ENCODE measurements at regions not wholly inside any gene's neighbourhood (a gene's known extent, or its start where the extent isn't known, plus 50 kb on each side); places are given as distances from the start of the nearest gene placed in this dataset.
A peak's percentile ranks its signal among the peaks of the same experiment; 100 is the strongest.
"Not testable (repeated sequence)": the region's sequence is repeated elsewhere in the genome, so short reads cannot be mapped to it uniquely, and the experiment has no call there.

DNA sequence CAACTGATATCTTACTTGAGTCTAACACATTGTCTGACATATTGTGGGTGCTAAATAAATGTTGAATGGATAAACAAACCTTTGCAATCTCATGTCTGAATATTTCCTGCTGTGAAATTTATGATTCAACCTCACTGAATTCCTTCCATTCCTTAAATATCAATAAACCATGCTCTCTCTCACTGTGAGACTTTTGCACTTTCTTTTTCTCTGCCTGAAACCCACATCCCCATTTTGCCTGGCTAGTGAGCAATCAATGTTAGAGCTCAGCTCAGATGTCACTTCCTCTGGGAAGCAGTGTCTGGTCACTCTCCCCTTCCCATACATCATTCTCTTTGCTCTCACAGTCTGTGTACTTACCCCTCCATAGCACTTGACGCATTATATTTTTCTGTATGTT lies 383.7 kb upstream of the TRPC7 start:
- no peak for DNase-seq

DNA sequence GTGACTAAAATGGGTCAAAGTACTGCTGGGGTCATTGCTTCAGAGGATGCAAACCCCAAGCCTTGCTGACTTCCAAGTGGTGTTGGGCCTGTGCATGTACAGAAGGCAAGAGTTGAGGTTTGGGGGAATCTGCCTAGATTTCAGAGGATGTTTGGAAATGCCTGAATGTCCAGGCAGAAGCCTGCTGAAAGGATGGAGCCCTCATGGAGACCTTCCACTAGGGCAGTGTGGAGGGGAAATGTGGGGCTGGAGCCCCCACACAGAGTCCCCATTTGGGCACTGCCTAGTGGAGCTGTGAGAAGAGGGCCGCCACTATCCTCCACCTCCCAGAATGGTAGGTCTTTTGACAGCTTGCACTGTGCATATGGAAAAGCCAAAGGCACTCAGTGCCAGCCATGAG lies 377.7 kb upstream of the TRPC7 start:
- DNase-seq, result no peak

DNA sequence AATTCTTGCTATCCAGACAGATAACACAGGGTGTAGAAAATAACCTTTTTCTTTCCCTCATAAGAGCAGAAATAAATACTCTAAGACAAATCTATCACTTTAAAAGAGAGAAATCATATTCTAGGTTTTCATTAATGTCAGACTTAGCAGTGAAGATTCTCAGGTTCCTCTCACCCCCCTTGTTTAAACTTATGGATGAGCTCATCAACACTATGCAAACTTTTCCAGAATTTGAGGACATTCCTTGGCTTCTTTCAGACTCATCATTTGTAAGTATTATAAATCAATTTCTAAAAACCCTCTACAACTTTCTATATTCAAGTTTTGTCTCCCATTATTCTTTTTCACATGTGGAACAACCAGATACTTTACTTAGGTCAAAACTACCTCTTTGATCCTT lies 374.9 kb upstream of the TRPC7 start:
- no peak for DNase-seq

DNA sequence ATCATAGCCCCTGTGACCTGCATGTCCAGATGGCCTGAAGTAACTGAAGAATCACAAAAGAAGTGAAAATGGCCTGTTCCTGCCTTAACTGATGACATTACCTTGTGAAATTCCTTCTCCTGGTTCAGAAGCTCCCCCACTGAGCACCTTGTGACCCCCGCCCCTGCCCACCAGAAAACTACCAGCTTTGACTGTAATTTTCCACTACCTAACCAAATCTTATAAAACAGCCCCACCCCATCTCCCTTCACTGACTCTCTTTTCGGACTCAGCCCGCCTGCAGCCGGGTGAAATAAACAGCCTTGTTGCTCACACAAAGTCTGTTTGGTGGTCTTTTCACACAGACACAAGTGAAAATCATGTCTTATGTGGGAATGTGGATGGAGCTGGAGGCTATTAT lies 373.9 kb upstream of the TRPC7 start:
- DNase-seq, result not testable (repeated sequence)

DNA sequence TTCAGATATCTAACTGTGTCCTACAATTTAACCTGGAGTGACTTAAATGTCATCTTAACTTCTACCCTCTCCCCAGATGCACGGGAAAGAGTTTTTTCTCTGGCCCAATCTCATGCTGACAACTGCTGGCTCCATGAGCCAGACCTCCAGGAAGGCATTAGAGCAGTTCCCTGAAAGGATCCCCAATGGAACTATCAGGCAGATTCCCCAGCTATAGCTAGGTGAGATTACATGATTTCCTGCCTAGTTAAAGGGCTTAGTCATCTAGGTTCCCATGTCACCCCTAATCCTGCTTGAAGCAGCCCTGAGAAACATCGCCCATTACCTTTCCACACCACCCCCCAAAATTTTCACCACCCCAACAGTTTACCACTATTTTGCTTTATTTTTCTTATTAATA lies 373.5 kb upstream of the TRPC7 start:
- DNase-seq, result no peak

DNA sequence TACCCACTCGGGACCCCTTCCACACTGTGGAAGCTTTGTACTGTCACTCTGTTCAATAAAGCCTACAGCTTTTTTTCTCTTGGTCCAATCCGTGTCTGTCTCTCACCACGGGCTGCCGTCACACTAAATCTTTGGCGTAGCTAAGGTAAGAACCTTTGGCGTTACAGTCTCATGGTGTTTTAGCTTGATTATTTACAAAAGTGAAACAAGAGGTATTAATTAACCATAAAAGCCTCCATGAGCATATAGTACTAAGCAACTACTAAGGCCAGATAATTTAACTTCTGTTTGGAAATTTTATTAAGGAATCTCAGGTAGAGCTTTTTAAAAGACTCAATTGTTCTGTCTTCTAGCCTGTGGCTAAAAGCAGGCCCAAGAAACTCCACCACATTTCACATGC lies 370.7 kb upstream of the TRPC7 start:
- no peak for DNase-seq

DNA sequence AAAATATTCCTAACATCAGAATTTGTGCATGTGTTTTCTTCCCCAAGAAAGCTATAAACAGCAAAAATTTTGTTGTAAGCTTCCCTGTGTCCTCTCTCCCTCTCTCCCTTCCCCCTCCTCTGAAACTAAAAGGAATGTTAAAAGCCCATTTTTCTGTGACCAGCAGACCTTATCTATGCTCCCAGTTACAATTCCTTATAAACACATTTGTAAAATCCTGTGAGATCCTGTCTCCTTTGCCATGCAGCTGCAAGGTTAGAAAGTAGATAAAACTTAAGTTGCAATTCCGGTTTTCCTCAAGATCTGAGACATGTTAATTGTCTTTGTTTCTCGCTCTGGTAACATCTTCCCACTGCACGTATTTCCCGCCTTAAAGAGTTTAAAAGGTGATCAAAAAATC lies 370.3 kb upstream of the TRPC7 start:
- DNase-seq, result not testable (repeated sequence)

DNA sequence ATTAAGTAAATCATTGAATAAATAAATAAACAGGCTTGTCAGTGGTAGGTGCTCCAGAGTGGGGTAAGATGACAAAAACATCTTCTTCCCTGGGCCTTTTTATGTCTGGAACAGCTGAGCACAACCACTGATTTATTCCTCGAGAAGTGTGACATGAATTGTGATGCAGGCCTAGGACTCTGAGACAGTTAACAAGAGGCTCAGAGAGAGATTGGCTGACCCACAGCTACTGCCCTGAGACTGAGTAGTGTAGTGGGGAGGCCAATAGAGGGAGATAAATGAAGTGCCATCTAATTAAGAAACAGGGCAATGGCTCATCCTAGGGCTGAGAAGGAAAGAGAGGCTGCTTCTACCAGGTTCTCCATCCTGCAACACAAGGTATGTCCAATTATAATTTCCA lies 369.3 kb upstream of the TRPC7 start:
- peak in 2 of 56 donors; percentile 4 to 10 for DNase-seq

DNA sequence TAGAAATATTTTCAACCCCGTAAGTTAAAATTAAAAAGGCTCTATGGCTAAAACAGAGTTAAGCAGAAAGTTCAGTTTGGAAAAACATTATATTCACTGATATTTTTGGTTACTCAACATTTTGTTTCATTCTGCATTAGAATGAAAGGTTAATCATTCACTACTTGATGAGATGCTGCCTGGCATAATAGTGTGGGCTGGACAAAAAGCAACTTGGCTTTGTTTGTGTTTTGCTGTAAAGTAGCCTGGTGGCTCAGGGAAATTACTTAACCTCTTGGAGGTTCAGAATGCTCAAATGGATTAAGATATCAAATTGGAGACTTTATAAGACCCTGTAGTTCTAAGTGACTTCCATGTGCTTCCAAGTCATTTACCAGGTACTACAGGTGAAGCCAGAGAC lies 367.4 kb upstream of the TRPC7 start:
- no peak for DNase-seq

DNA sequence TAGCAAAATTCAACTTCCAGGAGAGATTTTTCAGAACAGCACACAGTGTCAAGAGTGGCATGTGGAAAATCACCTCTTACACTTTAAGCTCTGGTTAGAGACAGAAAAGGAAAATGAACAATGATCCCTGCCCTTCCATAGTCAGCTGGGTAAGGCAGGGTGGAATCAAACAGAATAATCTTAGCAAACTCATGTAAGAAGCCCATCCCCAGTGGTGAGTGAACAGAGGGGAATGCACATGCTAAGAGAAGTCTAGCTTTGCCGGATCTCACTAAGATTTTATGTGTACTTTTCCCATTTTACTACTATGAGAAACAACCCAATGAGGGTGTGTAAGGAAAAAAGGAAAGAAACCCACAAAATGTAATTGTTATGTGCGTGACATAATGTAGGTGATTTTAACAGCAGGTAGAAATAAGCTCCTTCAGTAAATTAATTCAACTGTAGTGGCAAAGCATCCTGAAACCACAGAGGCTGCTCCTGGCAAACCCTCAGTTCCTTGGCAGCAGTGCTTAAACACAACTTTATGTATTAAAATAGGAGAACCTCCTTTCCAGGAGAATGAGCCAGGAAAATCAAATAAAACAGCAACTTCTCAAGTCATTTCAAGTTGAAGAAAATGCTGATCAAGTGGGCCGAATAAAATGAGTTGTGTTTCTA lies 366.0 kb upstream of the TRPC7 start:
- peak in 1 of 56 donors; percentile 21 for DNase-seq

DNA sequence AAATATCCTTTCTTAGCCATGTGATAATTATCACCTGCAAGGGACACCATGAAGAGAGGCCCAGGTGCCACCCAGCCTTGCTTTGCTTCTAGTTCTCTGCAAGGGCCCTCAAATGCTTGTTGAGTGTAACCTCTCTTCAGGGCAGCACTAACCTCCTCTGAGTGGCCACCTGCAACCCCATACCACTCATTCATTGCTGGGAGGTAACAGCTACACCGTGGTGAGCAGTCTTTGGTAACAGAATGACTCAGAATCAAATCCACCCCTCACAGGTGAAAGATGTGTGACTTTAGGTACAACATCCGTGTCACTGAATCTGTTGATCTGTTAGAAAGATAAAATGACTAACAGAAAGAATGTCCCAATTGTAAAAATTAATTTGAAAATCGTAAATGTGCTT lies 365.1 kb upstream of the TRPC7 start:
- no peak for DNase-seq

DNA sequence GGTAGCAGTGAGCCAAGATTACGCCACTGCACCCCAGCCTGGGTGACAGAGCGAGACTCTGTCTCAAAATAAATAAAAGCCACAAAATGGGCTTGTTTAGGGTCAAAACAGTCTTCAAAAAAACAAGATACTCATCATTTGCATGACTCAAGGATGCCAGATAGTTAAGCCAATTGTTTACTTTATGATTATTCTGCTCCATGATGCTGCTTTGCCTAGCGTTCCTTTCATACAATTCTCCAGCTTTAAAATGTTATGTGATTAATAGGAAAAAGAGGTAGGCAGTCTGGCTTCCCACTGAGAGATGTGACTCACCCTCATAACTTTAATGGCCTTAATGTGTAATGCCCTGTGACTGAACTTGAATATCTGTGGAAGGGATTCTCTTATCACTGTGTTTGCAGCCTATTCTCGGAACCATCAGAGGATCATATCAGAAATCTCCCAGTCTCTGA lies 364.6 kb upstream of the TRPC7 start:
- no peak for DNase-seq

DNA sequence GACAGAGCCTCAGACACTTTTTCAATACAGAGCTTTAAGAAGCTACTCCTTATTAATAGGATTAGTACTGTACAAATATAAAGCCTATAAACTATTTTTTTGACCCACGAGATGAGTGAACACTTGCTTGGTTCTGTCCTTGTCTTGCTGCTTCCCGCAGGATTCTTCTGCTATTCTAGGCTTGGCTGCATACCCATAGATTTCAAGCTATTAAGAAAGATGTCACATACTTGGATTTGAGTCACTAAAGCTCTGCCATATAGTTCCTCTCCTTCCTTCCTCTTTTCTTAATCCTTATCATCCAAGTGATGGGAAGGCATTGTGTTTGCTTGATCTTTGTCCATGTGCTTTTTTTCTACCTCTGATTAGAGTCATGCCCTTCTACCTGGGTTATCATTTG lies 361.2 kb upstream of the TRPC7 start:
- no peak for DNase-seq

DNA sequence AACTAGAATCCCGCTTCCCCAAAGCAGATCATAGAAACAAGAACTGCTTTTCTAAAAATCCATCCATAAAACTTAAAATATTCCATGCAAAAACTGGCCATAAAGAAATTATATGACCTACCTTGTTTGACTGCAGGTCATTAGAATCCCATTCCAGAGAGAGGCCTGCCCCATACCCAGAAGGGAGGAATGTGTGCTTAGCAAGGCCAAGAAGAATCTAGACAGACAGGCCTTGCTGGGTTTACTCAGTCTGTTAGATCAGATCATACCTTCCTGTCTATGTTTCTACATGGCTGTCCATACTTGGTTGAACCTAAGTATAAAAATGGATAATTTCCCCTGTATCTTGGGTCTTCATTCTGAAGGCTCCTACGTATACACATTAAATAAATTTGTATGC lies 358.8 kb upstream of the TRPC7 start:
- DNase-seq, result no peak

DNA sequence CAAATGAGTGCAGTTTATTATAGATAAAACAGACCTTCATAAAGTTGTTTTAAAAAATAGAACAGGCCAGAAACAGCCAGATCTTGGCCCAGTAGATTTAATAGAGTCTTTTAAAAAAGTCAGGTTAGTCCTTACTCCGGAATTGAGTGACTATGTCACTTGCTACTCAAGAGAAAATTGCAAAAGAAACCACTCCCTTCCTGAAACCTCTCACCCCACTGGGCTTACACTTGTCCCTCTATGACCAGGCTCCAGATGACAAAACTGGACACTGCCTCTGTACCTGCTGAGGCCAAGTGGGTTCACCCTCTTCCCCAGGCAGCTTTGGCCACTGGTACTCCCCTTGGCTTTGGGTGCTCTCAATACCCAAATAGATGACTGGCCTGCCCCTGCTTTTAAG lies 357.2 kb upstream of the TRPC7 start:
- DNase-seq, result no peak

DNA sequence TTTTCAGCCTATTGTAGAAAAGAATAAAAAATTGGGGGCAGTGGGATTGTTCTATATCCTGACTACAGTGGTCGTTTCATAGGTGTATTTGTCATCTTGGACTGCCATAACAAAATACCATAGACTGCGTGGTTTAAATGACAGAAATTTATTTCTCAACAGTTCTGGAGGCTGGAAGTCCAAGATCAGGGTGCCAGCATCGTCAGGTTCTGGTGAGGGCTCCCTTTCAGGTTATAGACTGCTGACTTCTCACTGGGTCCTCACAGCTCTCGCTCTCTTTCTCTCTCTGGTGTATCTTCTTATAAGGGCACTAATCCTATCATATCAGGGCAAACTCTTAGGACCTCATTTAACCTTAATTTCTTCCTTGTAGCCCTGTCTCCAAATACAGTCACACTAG lies 356.7 kb upstream of the TRPC7 start:
- DNase-seq, result no peak

DNA sequence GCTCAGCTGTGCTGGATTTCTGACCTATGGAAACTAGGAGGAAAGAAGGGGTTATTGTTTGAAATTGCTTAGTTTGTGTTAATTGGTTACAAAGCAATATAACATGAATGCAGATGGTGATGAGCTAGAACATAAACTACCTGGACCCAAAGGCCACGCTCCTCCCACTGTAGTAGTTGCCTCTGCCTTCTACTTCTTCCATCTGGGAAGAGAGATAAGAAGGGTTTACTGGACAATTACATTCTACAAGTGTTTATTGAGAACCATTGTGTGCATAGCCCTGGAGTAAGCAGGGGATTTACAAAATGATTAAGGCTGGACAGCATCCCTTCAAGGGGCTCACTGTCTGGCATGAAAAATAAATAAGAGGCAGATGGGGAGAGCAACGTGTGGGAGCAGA lies 355.3 kb upstream of the TRPC7 start:
- no peak for DNase-seq

DNA sequence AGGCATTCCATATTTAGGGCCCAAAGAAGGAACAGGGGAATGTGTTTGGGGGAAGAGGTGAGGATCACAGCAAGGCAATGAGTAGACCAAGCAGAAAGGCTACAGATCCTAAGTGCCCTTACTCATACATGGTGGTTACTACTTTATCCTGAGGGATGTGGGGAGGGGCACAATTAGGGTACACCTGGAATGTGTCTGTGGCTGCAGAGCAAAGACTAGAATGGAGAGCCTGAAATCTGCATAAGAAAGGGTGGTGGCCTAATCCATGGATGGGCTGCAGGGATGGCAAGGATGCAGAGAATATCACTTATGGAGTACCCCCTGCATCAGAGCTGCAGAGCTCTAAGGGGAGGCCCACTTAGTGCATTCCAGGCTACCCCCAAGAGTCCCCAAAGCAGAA lies 352.6 kb upstream of the TRPC7 start:
- DNase-seq, result no peak

DNA sequence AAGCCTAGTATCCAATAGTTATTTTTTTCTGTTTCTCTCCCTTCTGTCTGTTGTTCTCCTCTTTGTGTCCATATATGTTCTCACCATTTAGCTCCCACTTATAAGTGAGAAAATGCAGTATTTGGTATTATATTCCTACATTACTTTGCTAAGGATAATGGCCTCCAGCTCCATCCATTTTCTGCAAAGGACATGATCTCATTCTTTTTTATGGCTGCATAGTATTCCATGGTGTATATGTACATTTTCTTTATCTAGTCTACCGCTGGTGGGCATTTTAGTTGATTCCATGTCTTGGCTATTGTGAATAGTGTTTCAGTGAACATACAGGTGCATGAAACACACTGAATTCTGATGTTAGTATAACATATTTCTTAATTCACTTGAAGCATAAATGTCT lies 348.9 kb upstream of the TRPC7 start:
- no peak for DNase-seq

DNA sequence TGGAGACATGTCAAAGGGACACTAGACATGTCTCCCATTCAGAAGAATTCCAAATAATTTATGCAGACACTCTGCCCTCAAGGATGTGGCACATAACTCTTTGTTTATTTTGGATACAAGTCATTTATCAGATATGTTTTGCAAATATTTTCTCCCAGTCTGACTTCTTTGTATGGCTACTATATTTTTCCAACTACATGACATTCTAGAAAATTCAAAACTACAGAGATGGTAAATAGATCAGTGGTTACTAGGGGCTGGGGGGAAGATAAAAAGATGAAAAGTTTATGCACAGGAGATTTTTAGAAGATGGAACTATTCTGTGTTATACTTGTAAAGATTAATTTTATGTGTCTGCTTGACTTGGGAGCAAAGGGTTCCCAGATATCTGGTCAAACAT lies 347.3 kb upstream of the TRPC7 start:
- DNase-seq, result no peak

DNA sequence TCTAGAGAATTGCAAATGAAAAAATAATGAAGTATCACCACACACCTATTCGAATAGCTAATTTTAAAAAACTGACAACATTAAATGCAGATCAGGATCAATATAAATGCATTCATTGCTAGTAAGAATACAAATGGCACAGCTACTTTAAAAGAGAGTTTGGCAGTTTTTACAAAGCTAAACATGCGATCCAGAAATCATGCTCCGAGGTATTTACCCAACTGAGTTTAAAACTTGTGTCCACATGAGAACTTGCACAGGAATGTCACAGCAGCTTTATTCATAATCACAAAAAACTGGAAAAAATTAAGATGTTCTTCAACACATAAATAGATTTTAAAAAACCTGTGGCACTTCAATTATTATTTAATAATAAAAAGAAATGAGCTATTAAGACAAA lies 345.5 kb upstream of the TRPC7 start:
- DNase-seq, result no peak

DNA sequence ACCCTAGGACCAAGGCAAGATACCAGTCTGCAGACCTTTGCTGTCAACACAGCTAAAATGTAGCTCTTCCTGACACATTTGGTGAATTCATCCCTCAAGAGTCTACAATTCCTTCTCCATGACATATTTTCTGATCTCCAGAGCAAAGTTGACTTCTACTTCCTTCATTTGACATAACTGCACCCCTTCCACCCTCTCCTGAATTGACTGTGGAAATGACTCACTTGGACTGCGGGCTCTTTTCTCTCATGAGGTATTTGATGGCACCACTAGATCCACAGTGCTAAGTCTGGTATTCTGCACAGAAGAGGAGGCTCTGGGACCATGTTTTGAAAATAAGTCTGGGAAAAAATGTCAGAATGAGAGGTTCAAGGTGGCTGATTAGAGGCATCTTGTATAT lies 338.4 kb upstream of the TRPC7 start:
- DNase-seq, result no peak

DNA sequence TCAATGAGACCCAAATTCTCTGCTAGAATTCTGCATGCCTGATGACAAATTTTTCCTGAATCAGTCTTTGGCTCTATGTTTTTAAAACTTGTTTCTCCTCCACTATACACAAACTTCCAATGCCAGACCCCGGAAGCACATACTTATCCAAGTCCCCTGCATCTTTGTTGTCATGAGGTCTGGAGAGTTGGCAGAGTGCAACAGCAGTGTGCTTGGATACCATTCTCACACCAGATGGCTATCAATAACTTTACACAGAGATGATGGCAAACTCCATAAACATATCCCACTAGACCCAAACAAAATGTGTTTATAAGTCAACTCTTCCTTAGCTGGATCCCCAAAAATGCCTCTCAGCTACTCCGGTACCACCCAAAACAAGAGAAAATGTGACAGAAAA lies 337.7 kb upstream of the TRPC7 start:
- DNase-seq, result no peak

DNA sequence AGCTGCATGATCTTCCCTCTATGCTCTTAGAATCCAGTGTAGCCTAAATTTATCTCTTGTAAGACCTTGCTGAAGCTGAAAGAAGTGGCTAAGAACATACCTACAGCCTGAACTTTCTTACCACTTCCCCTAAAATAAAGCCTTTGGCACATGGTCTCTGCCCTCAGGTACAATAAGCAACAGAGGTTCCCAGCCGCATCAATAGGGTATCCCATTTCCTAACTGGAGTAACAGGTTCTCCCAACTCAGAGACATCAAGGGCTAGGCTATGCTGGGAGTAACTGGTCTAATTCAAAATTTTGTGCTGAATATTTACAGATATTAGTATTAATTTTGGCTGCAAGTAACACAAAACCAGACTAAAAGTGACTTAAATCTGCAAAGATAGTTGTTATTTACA lies 335.8 kb upstream of the TRPC7 start:
- DNase-seq, result no peak

All from amygdala (tissue), 56 donors.